ENCODE measurements at regions not wholly inside any gene's neighbourhood (a gene's known extent, or its start where the extent isn't known, plus 50 kb on each side); places are given as distances from the start of the nearest gene placed in this dataset.

- TF ChIP-seq CTCF (conservative IDR thresholded peaks at IDR 0.05; ENCODE audit: low read depth, low read length) (no peak), EZH2 (IDR thresholded peaks at IDR 0.05; ENCODE audit: borderline replicate concordance, low read depth, low read length, poor library complexity, severe bottlenecking) (no peak)
Measured at GRCh38 chr4:183783991-183784553, 121.0 kb upstream of the STOX2 start.
